ENCODE measurements at regions not wholly inside any gene's neighbourhood (a gene's known extent, or its start where the extent isn't known, plus 50 kb on each side); places are given as distances from the start of the nearest gene placed in this dataset.

GRCh38 chr15:93138681-93139250 is 49.8 kb upstream of the RGMA start:
- Histone ChIP-seq H4K20me1 (ENCODE audit: insufficient read depth) (no peaks in the 10 kb centered on the region), H3K79me2 (ENCODE audit: insufficient read depth, low read length) (no peaks in the 10 kb centered on the region), H3K4me1 (ENCODE audit: control insufficient read depth in 1 of 2, insufficient read depth in 2 of 2, low read length in 2 of 2) (no peaks in the 10 kb centered on the region), H3K4me3 (replicated peaks in 1 of 2; ENCODE audit: low read depth in 1 of 2, low read length in 2 of 2) (no peak overlapping the region), H3K36me3 (ENCODE audit: control insufficient read depth in 1 of 2, insufficient read depth in 2 of 2, low read length in 2 of 2) (no peaks in the 10 kb centered on the region), H2AFZ (ENCODE audit: low read depth, low read length, poor library complexity, severe bottlenecking) (no peak overlapping the region), H3K9me2 (ENCODE audit: insufficient read depth) (no peaks in the 10 kb centered on the region), H3K27ac (ENCODE audit: low read depth, low read length) (no peak overlapping the region), H3K27me3 (ENCODE audit: insufficient read depth, low read length) (no peaks in the 10 kb centered on the region), H3K9me3 (ENCODE audit: control insufficient read depth in 1 of 2, insufficient read depth in 1 of 2, low read depth in 1 of 2, low read length in 2 of 2) (no peaks in the 10 kb centered on the region), H3K9ac (ENCODE audit: low read length) (no peak overlapping the region), H3K4me2 (ENCODE audit: low read length) (no peak overlapping the region)
- BruUV-seq (replicated peaks), result no TSS peak
- no peak for TF ChIP-seq RAD21 (IDR thresholded peaks at IDR 0.05; ENCODE audit: low read depth)
- TF ChIP-seq SRF (IDR thresholded peaks at IDR 0.05; ENCODE audit: low read depth), result no peak
- TF ChIP-seq SIN3A (IDR thresholded peaks at IDR 0.05; ENCODE audit: low read depth), result no peak
- no peak for TF ChIP-seq POLR2AphosphoS5 (IDR thresholded peaks at IDR 0.05; ENCODE audit: low read depth, low read length)
- TF ChIP-seq ATF3 (IDR thresholded peaks at IDR 0.05), result no peak
- no peak for TF ChIP-seq TCF7L2 (IDR thresholded peaks at IDR 0.05; ENCODE audit: borderline replicate concordance, extremely low read depth, insufficient read depth, insufficient read length)
- no peak for TF ChIP-seq ZNF274 (IDR thresholded peaks at IDR 0.05; ENCODE audit: low read depth, low read length)
- TF ChIP-seq ZFX (IDR thresholded peaks at IDR 0.05), result no peak
- TF ChIP-seq ELF1 (IDR thresholded peaks at IDR 0.05; ENCODE audit: borderline replicate concordance, low read depth), result no peak
- no peak for TF ChIP-seq CBX3 (IDR thresholded peaks at IDR 0.05; ENCODE audit: low read depth)
- TF ChIP-seq JUND (IDR thresholded peaks at IDR 0.05), result no peak
- ChIA-PET CTCF (no interaction called here), POLR2A (no interaction called here), RAD21 (ENCODE audit: low non-redundant PET in 1 of 2, low total read pairs in 2 of 2, uncharacterized antibody in 2 of 2, unreplicated experiment in 2 of 2) (no interaction called here)
- intact Hi-C loops (cut with micrococcal nuclease), result no loop called here
- ATAC-seq, result no peak
- DNase-seq (ENCODE audit: low read depth, low spot score), result no peak
